Sigmoid colon (tissue), 6 donors: ENCODE measurements at regions not wholly inside any gene's neighbourhood (a gene's known extent, or its start where the extent isn't known, plus 50 kb on each side); places are given as distances from the start of the nearest gene placed in this dataset.

ENCODE experiments used
- DNase-seq: peaks from one replicate; pipeline ENCODE4 v3.0.0-alpha.2; 2019
- H3K27ac ChIP-seq, 4 donors: fragments of 200-600 bp; sonication (generic); one replicate each; pipeline ENCODE4 v1.5.1; 2016 to 2019; ENCODE audit warnings: mild to moderate bottlenecking in 1 of 4
- H3K27me3 ChIP-seq, 3 donors: fragments of 200-600 bp; sonication (generic); one replicate each; pipeline ENCODE4 v1.5.1; 2019; ENCODE audit warnings: mild to moderate bottlenecking in 1 of 3
- H3K36me3 ChIP-seq, 4 donors: fragments of 200-600 bp; sonication (generic); one replicate each; pipeline ENCODE4 v1.5.1; 2016 to 2019
- H3K4me1 ChIP-seq, 4 donors: fragments of 200-600 bp; sonication (generic); one replicate each; pipeline ENCODE4 v1.5.1; 2017 to 2019
- H3K4me3 ChIP-seq, 4 donors: fragments of 200-600 bp; sonication (generic); one replicate each; pipeline ENCODE4 v1.5.1; 2017 to 2019; ENCODE audit warnings: mild to moderate bottlenecking in 2 of 4, moderate library complexity in 1 of 4
- H3K9me3 ChIP-seq, 4 donors: fragments of 200-600 bp in 3 of 4; sonication (generic) in 3 of 4; one replicate each; pipeline versions ENCODE4 v1.5.1 to v1.6.1; 2013 to 2019
- CTCF ChIP-seq, 4 experiments: fragments of 450-650 bp in 3 of 4; fragments of 200-600 bp in 1 of 4; IDR thresholded peaks; one replicate each; pipeline ENCODE4 v1.5.1; 2016 to 2019; ENCODE audit warnings: antibody characterized with exemption in 4 of 4, mild to moderate bottlenecking in 3 of 4, moderate library complexity in 2 of 4
- EP300 ChIP-seq, 4 donors: sonication (generic); formaldehyde crosslinking; IDR thresholded peaks; one replicate each; pipeline ENCODE4 v1.6.1; 2017; ENCODE audit warnings: antibody characterized with exemption in 4 of 4
- POLR2A ChIP-seq, 2 donors: fragments of 450-650 bp; IDR thresholded peaks; one replicate each; pipeline ENCODE4 v1.6.1; 2016; ENCODE audit warnings: antibody characterized with exemption in 2 of 2, mild to moderate bottlenecking in 2 of 2, moderate library complexity in 2 of 2
- POLR2AphosphoS5 ChIP-seq, 4 donors: sonication (generic); formaldehyde crosslinking; IDR thresholded peaks; one replicate each; pipeline ENCODE4 v1.6.1; 2017; ENCODE audit warnings: antibody characterized with exemption in 4 of 4
- WGBS, 2 donors: extraction: QIAGEN DNeasy Blood & Tissue Kit; methylation state at CpG; one replicate each; pipeline ENCODE4 v1.1.7; 2013; 5-methylcytosine and 5-hydroxymethylcytosine counted together
- intact Hi-C: fragments of 100-400 bp; cut with DNase I; formaldehyde crosslinking; loops from one replicate; pipeline ENCODE4 v1.15.1; 2023
- donor health status: healthy with polysubstance abuse.
- donor health status: healthy.

GRCh38 chrX:104513162-104513561 is 52.8 kb upstream of the IL1RAPL2 start:
- no peak for DNase-seq
- Histone ChIP-seq H3K4me1 (no peaks in the 10 kb centered on the region), H3K36me3 (no peaks in the 10 kb centered on the region), H3K4me3 (no peak overlapping the region), H3K27me3 (no peaks in the 10 kb centered on the region), H3K9me3 (no peaks in the 10 kb centered on the region), H3K27ac (no peak overlapping the region)
- 85 to 91% methylated on average over 3 of the region's 3 CpGs for WGBS, 2 donors
- no peak for TF ChIP-seq POLR2A (IDR thresholded peaks at IDR 0.05)
- TF ChIP-seq EP300 (IDR thresholded peaks at IDR 0.05), result no peak
- no peak for TF ChIP-seq CTCF (IDR thresholded peaks at IDR 0.05)
- TF ChIP-seq POLR2AphosphoS5 (IDR thresholded peaks at IDR 0.05), result no peak
- intact Hi-C loops, result no loop called here

- no peaks in the 10 kb centered on the region for H3K4me1 ChIP-seq
- DNase-seq, result no peak
- H3K36me3 ChIP-seq, result no peaks in the 10 kb centered on the region
- no peak overlapping the region for H3K27ac ChIP-seq
- H3K4me3 ChIP-seq, result no peak overlapping the region
- intact Hi-C loops, result no loop called here
- TF ChIP-seq CTCF (IDR thresholded peaks at IDR 0.05) (no peak), POLR2AphosphoS5 (IDR thresholded peaks at IDR 0.05) (no peak), POLR2A (IDR thresholded peaks at IDR 0.05) (no peak), EP300 (IDR thresholded peaks at IDR 0.05) (no peak)
- no peaks in the 10 kb centered on the region for H3K9me3 ChIP-seq
- 87 to 93% methylated on average over 2 of the region's 2 CpGs for WGBS, 2 donors
- no peaks in the 10 kb centered on the region for H3K27me3 ChIP-seq
These were observed 55.2 kb upstream of the IL1RAPL2 start for GRCh38 chrX:104510801-104511200.

- intact Hi-C loops, result no loop called here
- Histone ChIP-seq H3K36me3 (no peaks in the 10 kb centered on the region), H3K4me3 (no peak overlapping the region), H3K27me3 (no peaks in the 10 kb centered on the region), H3K27ac (no peak overlapping the region), H3K4me1 (no peaks in the 10 kb centered on the region), H3K9me3 (no peaks in the 10 kb centered on the region)
- no peak for TF ChIP-seq EP300 (IDR thresholded peaks at IDR 0.05)
- 90 to 91% methylated on average over 2 of the region's 2 CpGs for WGBS, 2 donors
- DNase-seq, result no peak
These were observed 63.5 kb upstream of the IL1RAPL2 start for GRCh38 chrX:104502460-104502859.

- WGBS, 2 donors, result 60 to 70% methylated on average over 1 of the region's 1 CpG
- Histone ChIP-seq H3K9me3 (no peaks in the 10 kb centered on the region), H3K4me1 (no peaks in the 10 kb centered on the region), H3K27me3 (no peaks in the 10 kb centered on the region), H3K27ac (no peak overlapping the region), H3K36me3 (no peaks in the 10 kb centered on the region), H3K4me3 (no peak overlapping the region)
- intact Hi-C loops, result no loop called here
- TF ChIP-seq EP300 (IDR thresholded peaks at IDR 0.05), result no peak
- no peak for TF ChIP-seq POLR2AphosphoS5 (IDR thresholded peaks at IDR 0.05)
- no peak for TF ChIP-seq CTCF (IDR thresholded peaks at IDR 0.05)
- no peak for DNase-seq
These were observed 77.2 kb upstream of the IL1RAPL2 start for GRCh38 chrX:104488811-104489210.

- Histone ChIP-seq H3K9me3 (no peaks in the 10 kb centered on the region), H3K4me1 (no peaks in the 10 kb centered on the region), H3K27ac (no peak overlapping the region), H3K4me3 (no peak overlapping the region), H3K27me3 (no peaks in the 10 kb centered on the region), H3K36me3 (no peaks in the 10 kb centered on the region)
- 89 to 92% methylated on average over 2 of the region's 2 CpGs for WGBS, 2 donors
- TF ChIP-seq POLR2A (IDR thresholded peaks at IDR 0.05) (no peak), CTCF (IDR thresholded peaks at IDR 0.05) (no peak), EP300 (IDR thresholded peaks at IDR 0.05) (no peak), POLR2AphosphoS5 (IDR thresholded peaks at IDR 0.05) (no peak)
- DNase-seq, result no peak
- intact Hi-C loops, result no loop called here
These were observed 79.3 kb upstream of the IL1RAPL2 start for GRCh38 chrX:104486691-104487090.
